ENCODE measurements at regions not wholly inside any gene's neighbourhood (a gene's known extent, or its start where the extent isn't known, plus 50 kb on each side); places are given as distances from the start of the nearest gene placed in this dataset.

DNA sequence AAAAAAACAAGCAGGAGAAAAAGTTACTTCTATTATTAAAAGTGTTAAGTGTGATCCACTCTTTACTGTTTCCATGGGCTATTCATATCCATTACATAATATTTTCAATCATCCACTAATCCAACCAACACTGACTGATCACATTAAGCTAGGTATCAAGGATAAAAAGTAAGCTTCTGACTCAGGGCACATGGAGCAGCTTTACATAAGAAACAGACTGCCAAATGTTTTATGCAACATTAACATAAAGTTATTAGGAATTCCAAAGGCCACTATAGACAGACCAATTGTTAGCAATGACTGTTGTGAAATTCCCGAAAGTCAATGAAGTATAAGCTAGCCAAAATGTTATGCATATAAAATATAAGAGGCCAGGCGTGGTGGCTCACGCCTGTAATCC is 277.6 kb downstream of the ZEB2 start:
- ATAC-seq, result no peak

DNA sequence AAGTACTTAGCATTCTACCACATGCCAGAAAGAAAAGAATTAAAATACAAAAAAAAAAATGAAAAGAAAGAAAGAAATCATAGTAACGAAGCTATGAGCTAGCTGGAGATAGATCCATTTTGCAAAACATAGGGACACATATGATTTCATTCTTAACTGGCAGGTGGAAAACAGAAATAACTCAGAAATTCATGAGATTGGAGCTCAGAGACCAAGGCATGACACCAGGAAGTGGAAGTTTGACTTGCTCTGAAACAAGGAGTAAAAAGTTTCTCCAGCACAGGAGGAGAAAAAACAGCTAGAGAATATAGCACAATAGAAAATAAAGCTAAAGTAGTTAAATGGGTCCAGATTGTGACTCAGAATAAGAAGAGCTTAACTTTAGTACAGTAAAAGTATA is 278.1 kb downstream of the ZEB2 start:
- no peak for ATAC-seq

More for the DNA sequence above, 277.6 kb downstream of the ZEB2 start:
- TF ChIP-seq TCF4 (CRISPR knock-in tag; IDR thresholded peaks at IDR 0.05; ENCODE audit: borderline replicate concordance) (no peak), CSDC2 (CRISPR knock-in tag; IDR thresholded peaks at IDR 0.05) (no peak), ZNF70 (CRISPR knock-in tag; IDR thresholded peaks at IDR 0.05) (no peak), OSR1 (CRISPR knock-in tag; IDR thresholded peaks at IDR 0.05) (no peak), ESRRG (CRISPR knock-in tag; IDR thresholded peaks at IDR 0.05) (no peak), ZC3H10 (CRISPR knock-in tag; IDR thresholded peaks at IDR 0.05) (no peak), PPARA (CRISPR knock-in tag; IDR thresholded peaks at IDR 0.05; ENCODE audit: borderline replicate concordance) (no peak), ZFP3 (CRISPR knock-in tag; IDR thresholded peaks at IDR 0.05) (no peak), TOX (CRISPR knock-in tag; IDR thresholded peaks at IDR 0.05; ENCODE audit: borderline replicate concordance) (no peak), ZFP30 (CRISPR knock-in tag; IDR thresholded peaks at IDR 0.05) (no peak), GLIS3 (CRISPR knock-in tag; IDR thresholded peaks at IDR 0.05) (no peak), SNAI2 (CRISPR knock-in tag; IDR thresholded peaks at IDR 0.05) (no peak), ZNF565 (CRISPR knock-in tag; conservative IDR thresholded peaks at IDR 0.05; ENCODE audit: low read depth) (no peak), ARNTL (CRISPR knock-in tag; IDR thresholded peaks at IDR 0.05; ENCODE audit: borderline replicate concordance, low read depth) (no peak)
- TF ChIP-seq, protein P1, sequence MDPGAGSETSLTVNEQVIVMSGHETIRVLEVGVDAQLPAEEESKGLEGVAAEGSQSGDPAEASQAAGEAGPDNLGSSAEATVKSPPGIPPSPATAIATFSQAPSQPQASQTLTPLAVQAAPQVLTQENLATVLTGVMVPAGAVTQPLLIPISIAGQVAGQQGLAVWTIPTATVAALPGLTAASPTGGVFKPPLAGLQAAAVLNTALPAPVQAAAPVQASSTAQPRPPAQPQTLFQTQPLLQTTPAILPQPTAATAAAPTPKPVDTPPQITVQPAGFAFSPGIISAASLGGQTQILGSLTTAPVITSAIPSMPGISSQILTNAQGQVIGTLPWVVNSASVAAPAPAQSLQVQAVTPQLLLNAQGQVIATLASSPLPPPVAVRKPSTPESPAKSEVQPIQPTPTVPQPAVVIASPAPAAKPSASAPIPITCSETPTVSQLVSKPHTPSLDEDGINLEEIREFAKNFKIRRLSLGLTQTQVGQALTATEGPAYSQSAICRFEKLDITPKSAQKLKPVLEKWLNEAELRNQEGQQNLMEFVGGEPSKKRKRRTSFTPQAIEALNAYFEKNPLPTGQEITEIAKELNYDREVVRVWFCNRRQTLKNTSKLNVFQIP (CRISPR knock-in tag; IDR thresholded peaks at IDR 0.05; ENCODE audit: borderline replicate concordance, low read depth), result no peak
- TF ChIP-seq, protein P2, sequence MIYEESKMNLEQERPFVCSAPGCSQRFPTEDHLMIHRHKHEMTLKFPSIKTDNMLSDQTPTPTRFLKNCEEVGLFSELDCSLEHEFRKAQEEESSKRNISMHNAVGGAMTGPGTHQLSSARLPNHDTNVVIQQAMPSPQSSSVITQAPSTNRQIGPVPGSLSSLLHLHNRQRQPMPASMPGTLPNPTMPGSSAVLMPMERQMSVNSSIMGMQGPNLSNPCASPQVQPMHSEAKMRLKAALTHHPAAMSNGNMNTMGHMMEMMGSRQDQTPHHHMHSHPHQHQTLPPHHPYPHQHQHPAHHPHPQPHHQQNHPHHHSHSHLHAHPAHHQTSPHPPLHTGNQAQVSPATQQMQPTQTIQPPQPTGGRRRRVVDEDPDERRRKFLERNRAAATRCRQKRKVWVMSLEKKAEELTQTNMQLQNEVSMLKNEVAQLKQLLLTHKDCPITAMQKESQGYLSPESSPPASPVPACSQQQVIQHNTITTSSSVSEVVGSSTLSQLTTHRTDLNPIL (CRISPR knock-in tag; IDR thresholded peaks at IDR 0.05; ENCODE audit: low read depth), result no peak
- TF ChIP-seq, protein P3, sequence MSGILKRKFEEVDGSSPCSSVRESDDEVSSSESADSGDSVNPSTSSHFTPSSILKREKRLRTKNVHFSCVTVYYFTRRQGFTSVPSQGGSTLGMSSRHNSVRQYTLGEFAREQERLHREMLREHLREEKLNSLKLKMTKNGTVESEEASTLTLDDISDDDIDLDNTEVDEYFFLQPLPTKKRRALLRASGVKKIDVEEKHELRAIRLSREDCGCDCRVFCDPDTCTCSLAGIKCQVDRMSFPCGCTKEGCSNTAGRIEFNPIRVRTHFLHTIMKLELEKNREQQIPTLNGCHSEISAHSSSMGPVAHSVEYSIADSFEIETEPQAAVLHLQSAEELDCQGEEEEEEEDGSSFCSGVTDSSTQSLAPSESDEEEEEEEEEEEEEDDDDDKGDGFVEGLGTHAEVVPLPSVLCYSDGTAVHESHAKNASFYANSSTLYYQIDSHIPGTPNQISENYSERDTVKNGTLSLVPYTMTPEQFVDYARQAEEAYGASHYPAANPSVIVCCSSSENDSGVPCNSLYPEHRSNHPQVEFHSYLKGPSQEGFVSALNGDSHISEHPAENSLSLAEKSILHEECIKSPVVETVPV (CRISPR knock-in tag; IDR thresholded peaks at IDR 0.05), result no peak

DNA sequence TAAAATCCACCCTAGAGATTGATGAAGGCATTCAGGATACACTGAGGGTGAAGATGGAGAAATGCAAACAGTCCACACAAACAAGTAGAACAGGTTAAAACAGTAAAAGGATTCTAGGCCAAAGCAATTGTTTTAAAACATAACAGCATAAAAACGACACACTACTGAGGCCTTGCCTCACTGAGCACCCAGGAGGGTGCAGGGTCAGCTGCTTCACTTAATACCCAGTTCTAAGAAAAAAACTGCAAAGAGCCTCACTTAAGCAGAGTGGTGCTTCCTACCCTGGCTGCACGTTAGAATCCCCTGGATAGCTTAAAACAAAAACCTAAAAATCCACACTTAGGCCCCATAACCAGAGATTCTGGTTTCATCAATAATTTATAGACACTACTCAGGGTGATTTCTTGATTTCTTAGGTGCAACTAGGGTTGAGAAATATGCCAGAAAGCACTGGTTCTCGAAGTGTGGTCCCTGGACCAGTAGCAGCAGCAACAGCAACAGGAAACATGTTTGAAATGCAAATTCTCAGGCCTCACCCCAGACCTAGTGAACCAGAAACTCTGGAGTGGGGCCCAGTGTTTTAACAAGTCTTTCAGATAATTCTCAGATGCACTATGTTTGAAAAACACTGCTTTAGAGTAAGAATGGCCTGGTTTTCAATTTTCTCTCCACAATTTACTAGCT is 279.1 kb downstream of the ZEB2 start:
- TF ChIP-seq PPARA (CRISPR knock-in tag; IDR thresholded peaks at IDR 0.05; ENCODE audit: borderline replicate concordance), result no peak
- no peak for TF ChIP-seq TOX (CRISPR knock-in tag; IDR thresholded peaks at IDR 0.05; ENCODE audit: borderline replicate concordance)
- no peak for TF ChIP-seq ESRRG (CRISPR knock-in tag; IDR thresholded peaks at IDR 0.05)
- TF ChIP-seq ZNF70 (CRISPR knock-in tag; IDR thresholded peaks at IDR 0.05), result no peak
- TF ChIP-seq ZC3H10 (CRISPR knock-in tag; IDR thresholded peaks at IDR 0.05), result no peak
- TF ChIP-seq ZFP30 (CRISPR knock-in tag; IDR thresholded peaks at IDR 0.05), result no peak
- TF ChIP-seq TCF4 (CRISPR knock-in tag; IDR thresholded peaks at IDR 0.05; ENCODE audit: borderline replicate concordance), result no peak
- no peak for TF ChIP-seq ARNTL (CRISPR knock-in tag; IDR thresholded peaks at IDR 0.05; ENCODE audit: borderline replicate concordance, low read depth)
- TF ChIP-seq OSR1 (CRISPR knock-in tag; IDR thresholded peaks at IDR 0.05), result no peak
- TF ChIP-seq GLIS3 (CRISPR knock-in tag; IDR thresholded peaks at IDR 0.05), result no peak
- no peak for TF ChIP-seq BACH2 (CRISPR knock-in tag; IDR thresholded peaks at IDR 0.05; ENCODE audit: borderline replicate concordance)
- TF ChIP-seq ZNF565 (CRISPR knock-in tag; conservative IDR thresholded peaks at IDR 0.05; ENCODE audit: low read depth), result no peak
- TF ChIP-seq, protein P2 (CRISPR knock-in tag; IDR thresholded peaks at IDR 0.05; ENCODE audit: low read depth), result no peak
- no peak for TF ChIP-seq RARB (CRISPR knock-in tag; IDR thresholded peaks at IDR 0.05)
- no peak for TF ChIP-seq ZNF8 (CRISPR knock-in tag; IDR thresholded peaks at IDR 0.05)
- no peak for TF ChIP-seq ZFP3 (CRISPR knock-in tag; IDR thresholded peaks at IDR 0.05)
- no peak for TF ChIP-seq SNAI2 (CRISPR knock-in tag; IDR thresholded peaks at IDR 0.05)
- ATAC-seq, result no peak

More for the DNA sequence above, 278.1 kb downstream of the ZEB2 start:
- TF ChIP-seq ARNTL (CRISPR knock-in tag; IDR thresholded peaks at IDR 0.05; ENCODE audit: borderline replicate concordance, low read depth) (no peak), PPARA (CRISPR knock-in tag; IDR thresholded peaks at IDR 0.05; ENCODE audit: borderline replicate concordance) (no peak), ZC3H10 (CRISPR knock-in tag; IDR thresholded peaks at IDR 0.05) (no peak), ESRRG (CRISPR knock-in tag; IDR thresholded peaks at IDR 0.05) (no peak), ZFP30 (CRISPR knock-in tag; IDR thresholded peaks at IDR 0.05) (no peak), SNAI2 (CRISPR knock-in tag; IDR thresholded peaks at IDR 0.05) (no peak), ZFP3 (CRISPR knock-in tag; IDR thresholded peaks at IDR 0.05) (no peak), ISL1 (CRISPR knock-in tag; IDR thresholded peaks at IDR 0.05) (no peak), CSDC2 (CRISPR knock-in tag; IDR thresholded peaks at IDR 0.05) (no peak), RARB (CRISPR knock-in tag; IDR thresholded peaks at IDR 0.05) (no peak), TCF4 (CRISPR knock-in tag; IDR thresholded peaks at IDR 0.05; ENCODE audit: borderline replicate concordance) (no peak)
- TF ChIP-seq, protein P1 (CRISPR knock-in tag; IDR thresholded peaks at IDR 0.05; ENCODE audit: borderline replicate concordance, low read depth), result no peak
- TF ChIP-seq, protein P2 (CRISPR knock-in tag; IDR thresholded peaks at IDR 0.05; ENCODE audit: low read depth), result no peak
